CD4-positive, alpha-beta T cell treated with Interleukin-17A for 4 hours (primary cell): ENCODE measurements at regions not wholly inside any gene's neighbourhood (a gene's known extent, or its start where the extent isn't known, plus 50 kb on each side); places are given as distances from the start of the nearest gene placed in this dataset.
"Not testable (repeated sequence)": the region's sequence is repeated elsewhere in the genome, so short reads cannot be mapped to it uniquely, and the experiment has no call there.

Source experiments
- DNase-seq: peaks from one replicate; pipeline ENCODE4 v3.0.0-alpha.2; 2020; ENCODE audit warnings: mixed read lengths

DNA sequence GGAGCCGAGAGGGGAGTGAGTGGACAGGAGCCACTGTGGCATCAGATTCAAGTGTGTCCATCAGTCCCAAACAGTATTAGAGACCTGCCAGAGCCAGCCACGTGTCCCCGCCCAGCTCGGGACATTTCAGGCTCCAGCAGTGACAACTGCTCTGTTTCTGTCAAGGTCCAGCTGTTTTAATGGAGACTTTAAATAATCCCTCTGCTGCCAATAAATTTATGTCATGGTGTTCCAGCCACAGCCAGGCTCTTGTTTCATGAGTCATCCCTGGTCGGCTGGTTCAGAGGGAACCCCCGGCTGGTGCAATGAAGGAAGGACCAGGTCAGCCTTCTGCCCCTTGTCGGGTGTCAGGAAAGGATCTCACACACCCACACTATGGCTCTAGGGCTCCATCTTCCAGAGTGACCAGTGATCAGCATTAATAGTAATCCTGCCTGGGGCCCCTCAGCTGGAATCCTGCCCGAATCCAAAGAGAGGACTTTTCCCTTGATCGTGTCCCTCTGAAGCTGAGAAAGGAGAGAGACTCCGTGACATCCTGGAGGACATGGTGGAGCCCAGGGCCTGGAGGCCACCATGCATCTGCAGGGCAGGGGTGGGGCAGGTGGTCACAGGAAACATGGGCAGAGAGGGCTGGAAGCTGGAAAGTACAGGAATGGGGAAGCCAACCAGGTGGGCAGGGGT lies 197.3 kb downstream of the MATN1 start:
- no peak for DNase-seq

DNA sequence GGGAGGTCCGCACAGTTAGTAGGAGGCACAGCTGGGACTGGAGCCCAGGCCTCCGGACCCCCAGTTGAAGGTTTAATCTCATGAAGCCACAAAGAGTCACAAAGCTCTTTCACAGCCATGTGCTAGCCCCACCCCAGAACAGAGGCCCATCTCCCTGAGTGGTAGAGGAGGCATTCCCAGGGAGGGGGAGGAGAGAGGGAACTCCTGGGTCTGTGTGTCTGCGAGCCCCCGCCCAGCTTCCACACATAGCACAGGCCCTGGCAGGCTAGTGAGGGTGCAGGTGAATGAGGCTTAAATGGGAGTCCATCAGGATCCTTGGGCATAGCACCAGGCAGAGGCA lies 197.8 kb downstream of the MATN1 start:
- DNase-seq, result no peak

DNA sequence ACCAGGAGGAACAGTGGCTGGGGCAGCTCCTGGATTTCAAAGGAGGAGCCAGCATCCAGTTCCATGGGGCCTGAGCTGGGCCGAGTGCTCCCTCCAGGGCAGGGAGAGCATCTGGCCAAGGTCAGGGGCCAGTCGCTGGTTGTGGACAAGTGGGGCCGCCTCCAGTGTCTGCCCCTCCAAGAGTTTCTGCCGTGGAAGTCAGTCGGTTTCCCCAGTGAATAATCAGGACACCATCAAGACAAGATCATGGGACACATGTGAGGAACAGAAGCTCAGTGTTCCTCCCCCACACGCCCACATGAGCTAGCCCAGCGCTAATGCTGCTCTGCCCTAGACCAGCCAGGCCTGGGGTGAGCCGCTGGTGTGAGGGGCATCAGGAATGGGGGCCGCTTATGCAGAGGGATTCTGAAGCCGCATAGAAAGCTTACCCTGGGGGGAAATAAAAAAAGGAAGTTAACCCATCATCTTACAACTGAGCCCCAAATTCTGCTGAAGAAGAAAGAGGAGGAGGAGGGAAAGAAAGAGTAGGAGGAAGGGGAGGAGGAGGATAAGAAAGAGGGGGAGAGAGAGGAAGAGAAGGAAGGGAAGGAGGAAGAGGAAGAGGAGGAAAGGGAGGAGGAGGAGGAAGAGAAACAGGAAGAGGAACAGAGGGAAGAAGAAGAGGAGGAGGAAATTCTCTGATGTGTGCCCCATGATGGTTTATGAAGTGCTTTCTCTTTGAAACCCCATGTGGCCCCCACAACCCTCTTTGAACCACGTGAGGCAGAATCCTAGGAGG lies 198.4 kb downstream of the MATN1 start:
- no peak for DNase-seq

DNA sequence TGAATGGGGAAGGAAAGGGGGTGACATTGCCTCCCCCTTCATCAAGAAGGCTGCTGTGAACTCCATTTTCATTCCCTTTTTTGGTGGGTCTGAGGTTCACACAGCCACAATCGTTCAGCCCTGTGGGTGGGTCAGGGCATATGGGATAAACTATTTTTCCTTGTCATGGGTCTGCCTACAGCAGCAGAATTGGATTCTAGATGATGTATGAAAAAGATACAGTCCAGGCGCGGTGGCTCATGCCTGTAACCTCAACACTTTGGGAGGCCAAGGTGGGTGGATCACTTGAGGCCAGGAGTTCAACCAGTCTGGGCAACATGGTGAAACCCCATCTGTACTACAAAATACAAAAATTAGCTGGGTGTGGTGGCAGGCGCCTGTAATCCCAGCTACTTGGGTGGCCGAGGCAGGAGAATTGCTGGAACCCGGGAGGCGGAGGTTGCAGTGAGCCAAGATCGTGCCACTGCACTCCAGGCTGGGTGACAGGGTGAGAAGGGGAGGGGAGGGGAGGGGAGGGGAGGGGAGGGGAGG lies 199.3 kb downstream of the MATN1 start:
- DNase-seq, result not testable (repeated sequence)

DNA sequence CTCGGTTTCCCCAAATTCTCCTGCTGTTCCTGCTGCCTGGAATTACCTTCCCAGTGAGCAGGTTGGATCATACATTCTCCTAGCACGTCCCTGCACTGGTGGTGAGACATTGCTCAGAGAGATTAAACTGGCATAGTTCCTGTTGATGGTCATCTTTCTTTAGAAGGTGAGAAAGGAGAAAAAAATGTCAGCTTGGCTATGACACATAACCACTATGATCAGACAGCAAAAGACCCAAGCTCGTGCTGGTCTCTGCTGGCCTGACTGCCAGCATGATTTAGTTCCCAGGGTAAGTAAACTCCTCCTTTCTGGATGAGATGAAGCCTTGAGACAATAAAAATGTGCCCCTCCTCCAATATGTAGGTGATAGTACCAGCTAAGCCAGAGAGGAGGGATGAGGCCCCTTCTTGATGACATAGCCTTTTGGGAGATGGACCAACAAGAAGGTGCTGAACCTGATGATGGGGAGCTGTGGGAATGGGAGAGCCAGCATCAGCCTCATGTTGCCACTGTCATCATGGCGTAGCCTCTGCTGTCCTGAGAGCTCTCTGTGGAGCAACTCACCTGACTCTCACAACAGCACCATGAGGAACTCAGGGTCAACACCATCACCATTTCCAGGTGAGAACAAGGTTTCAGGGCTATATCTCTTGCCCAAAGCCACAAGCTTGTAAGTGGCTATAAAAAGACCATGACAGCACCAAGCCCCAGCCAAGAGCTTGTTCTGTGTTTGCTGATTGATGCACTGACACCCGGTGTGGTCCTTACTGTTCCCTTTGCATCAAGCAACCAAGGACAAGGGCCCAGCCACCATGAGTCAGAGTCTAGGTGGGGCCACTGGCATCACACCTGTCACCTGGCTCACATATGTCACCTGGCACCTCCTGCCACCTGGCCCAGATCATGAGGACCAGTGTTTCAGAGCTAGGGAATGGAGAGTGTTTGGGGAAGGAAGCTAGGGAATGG lies 200.0 kb downstream of the MATN1 start:
- DNase-seq, result no peak

DNA sequence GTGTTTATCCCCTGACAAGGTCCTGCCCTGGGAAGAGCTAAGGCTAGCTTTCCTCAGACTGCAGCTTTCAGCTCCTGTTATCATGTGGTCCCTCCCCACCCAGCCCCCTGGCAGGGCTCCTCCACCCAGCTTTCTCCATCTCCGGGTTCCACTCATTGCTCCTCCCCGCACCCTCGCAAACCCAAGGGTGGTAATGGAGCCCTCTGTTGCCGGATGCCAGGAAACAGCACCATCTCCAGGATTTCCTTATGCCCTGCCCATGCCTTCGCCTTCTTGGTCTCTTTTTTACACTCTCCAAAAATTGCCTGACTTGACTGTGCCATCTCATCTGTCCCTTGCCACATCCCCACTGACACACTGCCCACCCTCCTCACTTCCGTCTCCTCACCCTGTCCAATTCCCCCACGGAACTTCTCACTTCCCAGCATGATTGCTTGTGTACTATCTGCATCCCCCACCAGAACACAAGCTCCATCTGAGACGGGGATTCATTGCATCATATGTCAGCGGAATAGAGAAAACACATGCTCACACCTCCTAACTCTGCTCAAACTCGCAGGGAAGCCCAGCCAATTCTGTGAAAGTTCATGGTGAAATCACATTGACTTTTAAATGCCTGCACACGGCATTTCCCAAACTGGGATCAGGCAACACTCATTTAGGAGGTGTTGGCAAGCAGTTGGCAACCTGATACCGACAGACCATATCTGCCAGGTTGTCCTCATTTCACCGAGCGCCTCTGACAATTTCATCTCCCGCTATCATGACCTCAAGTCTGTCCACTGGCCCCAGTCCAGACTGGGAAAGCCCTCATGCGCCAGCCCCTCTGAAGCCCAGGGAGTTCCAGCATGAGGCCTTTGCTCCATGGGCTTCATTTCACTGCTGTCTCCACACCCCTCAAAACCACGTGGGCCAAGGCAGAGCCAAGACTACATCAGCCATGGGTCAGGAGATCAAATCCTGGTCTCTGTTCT lies 201.1 kb downstream of the MATN1 start:
- DNase-seq, result no peak

DNA sequence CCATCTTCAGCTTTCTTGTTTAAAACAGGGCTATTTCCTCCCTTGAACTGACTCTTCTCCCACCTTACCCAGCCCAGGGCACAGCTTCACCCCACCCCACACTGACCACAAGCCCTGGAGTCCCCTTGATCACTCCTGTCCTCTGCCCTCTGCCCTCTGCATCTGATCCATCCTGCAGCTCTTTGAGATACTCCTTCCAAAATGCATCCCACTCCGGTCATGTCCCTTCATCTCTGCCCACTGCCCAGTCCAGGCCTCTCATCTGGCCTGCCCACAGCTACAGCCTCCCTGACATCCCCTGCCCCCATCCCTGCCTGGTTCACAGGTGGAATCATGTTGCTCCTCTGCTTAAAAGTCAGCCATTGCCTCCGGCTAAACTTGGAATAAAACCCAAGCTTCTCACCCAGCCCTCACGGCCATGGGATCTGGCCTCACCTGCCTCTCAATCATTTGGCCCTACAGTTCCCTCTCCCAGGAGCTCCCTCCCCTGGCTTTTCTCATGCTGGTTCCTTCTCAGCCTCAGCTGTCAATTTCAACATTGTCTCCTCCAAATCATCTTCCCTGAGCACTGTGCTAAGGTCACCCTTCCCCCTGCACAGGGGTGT lies 202.0 kb downstream of the MATN1 start:
- DNase-seq, result no peak

DNA sequence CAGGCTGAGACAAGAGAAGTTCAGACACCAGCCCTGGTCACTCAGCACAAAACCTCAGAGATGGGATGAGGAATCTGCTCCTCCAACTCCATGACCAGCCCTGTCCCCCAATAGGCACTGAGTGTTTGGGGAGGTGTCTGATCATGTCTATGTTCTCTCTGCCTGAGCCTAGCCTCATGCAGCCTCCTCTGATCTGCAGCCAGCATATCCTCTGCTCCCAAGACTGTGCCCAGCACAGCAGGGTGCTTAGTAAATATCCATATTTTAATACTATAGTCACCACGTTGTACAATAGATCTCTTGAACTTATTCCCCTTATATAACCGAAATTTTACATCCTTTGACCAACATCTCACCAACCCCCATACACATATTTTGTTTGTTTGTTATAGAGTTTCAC lies 202.9 kb downstream of the MATN1 start:
- no peak for DNase-seq

DNA sequence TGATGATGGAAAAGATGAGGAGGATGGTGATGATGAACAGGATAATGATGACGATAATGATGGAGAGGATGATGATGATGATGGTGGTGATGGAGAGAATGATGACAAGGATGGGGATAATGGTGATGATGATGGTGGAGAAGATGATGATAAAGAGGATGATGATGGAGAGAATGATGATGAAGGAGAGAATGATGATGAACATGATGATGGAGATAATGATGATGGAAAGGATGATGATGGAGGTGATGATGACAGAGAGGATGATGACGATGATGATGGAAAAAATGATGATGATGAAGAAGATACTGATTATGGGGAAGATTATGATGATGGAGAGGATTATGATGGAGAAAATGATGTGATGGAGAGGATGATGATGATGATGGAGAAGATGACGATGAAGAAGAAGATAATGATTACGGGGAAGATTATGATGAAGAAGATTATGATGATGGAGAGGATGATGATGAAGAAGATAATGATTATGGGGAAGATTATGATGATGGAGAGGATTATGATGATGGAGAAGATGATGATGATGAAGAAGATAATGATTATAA lies 204.1 kb downstream of the MATN1 start:
- no peak for DNase-seq

DNA sequence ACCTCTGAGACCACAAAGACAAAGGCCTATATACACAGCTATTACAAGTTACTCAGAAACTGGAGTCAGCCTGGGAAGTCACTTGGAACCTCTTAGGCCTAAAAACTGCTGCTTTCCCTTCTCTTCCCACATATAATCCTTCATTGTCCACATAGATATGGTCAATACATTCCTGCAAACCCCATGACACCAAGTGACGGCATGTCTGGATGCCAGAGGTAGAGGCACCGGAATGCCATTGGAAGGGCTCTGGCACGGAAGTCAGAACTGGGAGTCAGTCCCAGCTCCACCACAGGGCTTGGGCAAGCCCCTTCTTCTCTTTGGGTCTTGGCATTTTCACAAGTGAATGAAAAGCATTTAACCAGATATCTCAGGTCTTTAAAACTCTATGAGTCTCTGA lies 204.7 kb downstream of the MATN1 start:
- DNase-seq, result no peak

DNA sequence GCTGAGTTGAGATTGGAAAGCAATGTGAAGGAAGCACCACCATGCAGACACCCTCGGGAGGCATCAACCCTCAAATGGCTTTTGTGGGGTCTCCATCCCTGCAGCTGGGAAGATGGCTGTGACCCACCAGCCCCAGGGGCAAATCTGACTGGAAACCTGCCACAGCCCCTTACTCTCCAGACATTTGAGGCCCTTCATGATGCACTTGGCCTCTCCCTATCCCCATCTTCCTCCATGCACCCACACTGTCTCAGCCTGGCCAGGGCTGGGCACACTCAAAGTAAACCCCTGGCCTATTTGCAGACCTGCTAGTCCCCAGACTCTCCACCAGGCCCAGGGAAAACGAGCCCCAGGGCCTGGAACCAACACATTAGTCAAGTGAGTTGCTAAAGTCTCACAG lies 205.2 kb downstream of the MATN1 start:
- no peak for DNase-seq

DNA sequence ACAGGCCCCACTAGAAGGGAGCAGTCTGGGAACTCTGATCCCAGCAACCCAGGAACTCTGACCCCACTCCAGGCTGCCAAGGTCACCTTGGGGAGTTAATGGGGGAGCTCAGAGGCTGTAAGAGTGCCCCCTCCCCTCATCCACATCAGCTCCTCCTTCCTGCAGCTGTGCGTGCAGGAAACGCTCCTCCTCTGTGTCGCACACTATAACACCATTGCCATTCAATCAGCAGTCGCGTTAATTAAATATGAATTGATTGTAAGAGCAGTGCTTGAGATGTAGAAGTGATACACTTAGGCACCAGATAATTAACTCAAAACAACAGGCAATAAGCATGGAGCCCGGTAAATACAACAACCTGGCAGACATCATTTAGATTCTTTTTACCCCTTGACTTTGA lies 205.7 kb downstream of the MATN1 start:
- not testable (repeated sequence) for DNase-seq

DNA sequence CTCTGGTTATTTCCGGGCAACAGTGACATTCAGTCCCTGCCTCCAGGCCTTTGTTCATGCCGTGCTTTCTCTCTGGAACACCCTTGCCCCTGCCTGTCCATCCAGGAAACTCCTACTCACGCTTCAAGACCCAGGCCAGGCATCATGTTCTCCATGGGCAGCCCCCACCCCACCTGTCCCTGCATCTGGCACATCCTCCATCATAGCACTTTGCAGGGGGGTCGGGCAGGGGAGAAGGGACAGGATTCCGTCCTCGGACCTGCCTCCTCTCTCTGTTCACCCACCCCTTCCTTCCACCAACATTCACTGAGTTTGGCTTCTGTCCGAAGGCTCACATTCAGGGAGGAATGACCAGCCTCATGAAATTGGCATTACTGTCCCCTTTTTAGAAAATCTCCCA lies 206.1 kb downstream of the MATN1 start:
- DNase-seq, result not testable (repeated sequence)

DNA sequence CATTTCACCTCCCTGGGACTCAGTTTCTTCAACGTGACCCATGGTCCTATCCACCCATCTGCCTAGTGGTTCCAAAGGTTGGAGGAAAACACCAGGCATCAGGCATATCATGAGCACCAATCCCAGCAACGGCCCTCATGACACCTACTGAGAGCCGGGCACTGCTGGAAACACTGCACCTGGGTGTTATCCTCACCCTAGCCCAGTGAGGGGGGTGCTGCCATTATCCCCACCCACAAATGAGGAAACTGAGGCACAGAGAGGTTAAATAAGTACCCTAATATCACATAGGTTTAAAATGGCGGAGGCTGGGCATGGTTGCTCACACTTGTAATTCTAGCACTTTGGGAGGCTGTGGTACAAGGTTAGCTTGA lies 206.9 kb downstream of the MATN1 start:
- no peak for DNase-seq

DNA sequence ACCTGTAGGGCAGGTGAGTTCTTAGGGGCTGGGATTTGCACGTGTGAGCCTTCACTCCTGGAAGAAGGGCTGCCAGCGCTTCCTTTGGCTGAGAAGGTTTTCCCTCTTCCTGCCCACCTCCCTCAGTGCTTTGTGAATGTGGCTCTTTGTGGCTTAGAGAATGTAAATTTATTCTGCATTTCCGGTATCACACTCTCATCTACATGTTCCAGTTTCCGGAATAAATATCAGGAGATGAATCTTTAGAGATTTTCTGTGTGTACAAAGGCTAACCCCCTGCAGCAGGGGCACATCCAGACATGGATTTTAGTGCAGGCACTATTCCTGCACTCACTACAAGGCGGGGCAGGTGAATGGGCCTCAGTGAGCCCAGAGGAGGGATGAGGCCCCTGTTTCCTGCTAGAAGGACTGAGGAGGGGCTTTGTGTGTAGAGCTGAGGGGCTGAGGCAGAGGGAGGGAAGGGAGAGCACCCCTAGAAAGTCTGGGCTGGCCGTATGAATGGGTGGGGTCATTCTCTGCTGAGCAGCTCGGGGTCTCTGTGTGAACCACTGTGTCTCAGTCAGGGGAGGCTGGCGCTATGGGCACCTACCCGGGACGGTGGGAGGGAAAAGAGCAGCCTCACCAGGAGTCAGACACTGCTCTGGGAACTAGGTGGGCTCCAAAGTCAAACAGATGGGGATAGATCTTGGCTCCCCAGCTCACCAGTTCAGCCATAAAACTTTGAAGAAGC lies 207.5 kb downstream of the MATN1 start:
- no peak for DNase-seq

DNA sequence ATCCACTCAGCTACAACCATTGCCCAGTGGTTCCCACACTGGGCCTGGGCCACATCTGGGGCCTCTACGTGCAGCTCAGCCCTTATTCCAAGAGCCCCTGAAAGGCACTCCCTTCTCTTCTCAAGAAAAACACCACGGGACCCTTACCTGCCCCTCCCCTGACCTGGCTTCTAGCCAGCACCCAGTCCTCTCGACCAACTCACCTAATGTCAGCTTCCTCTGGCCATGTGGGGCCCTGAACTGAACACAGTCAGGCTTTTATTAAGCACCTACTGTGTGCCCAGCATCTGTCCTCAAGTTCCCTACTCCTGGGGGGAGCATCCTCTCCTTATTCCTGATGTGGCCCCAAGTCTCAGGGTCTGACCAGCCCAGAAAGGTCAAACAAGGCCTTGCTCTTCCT lies 208.4 kb downstream of the MATN1 start:
- DNase-seq, result no peak

DNA sequence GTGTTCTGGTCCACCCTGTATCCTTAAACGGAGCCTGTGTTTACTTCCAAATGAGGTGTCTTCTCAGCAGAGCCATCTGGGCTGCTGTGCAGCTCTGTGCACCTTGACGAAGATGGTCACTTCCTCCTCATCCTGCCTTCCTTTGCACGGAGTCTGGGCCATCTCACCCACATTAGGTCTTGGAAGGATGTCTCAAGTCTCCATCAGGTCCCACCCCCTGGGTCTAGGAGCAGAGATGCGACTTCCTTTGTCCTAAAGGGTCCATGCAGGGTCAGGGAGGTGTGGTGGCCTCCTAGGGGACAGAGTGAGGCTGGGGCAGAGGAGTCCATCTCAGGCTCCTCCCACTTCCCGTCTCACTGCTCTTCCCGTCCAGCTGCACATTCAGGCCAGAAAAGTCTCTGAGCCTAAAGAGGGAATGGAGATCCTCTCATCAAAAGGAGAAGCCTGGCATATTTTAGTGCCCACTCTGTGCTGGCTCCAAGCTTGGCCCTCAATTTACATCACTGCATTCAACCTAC lies 209.2 kb downstream of the MATN1 start:
- no peak for DNase-seq

DNA sequence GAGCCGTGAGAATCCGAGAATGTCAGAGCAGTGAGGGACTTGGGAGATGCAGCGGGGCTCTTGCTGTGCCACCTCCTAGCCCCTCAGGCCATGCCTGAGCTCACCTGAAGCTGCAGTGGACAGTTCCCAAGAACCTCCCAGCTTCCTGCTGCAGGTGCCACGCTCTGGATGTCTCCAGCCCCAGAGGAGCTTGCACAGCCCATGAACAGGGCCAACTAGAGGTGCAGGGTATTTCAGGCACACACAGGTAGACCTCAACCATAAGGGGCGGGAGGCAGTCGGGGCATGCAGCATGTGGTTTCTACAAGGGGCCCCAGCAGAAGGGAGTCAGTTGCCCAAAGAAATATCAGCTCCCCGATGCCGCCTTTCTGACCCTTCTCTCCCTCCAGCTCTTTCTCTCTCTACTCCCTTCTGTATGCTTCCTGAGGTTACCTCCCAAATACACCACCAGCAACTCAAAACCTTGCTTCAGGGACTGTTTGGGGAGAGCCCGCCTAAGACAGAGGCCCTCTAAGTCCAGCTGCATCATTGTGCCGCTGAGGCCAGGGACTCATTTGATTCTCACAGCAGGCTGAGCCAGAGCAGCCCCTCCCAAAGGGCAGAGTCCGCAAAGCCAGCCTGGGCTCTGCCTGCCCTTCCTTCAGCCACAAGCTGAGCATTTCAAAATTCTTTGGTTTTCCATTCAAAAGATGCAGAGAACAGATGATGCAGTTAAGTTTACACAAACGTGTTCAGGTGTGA lies 209.8 kb downstream of the MATN1 start:
- DNase-seq, result no peak

DNA sequence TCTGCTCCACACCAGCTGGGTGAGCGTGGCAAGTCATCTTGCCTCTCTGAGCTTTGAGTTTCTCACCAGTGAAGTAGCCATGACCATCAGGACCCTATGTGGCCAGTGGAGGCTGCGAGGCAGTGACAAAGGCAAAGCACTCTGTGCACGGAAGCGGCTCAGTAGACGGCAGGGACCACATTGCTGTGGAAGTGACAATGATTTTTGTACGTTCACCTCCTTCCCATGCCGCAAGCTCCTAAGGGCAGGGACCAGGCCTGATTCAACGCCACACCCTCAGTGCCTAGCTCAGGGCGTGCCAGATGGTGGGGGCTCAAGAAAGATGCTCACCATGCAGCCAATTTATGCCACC lies 210.5 kb downstream of the MATN1 start:
- DNase-seq, result no peak
